ENCODE measurements at regions not wholly inside any gene's neighbourhood (a gene's known extent, or its start where the extent isn't known, plus 50 kb on each side); places are given as distances from the start of the nearest gene placed in this dataset.

- Histone ChIP-seq H3K27ac (ENCODE audit: low read depth, low read length, poor library complexity, severe bottlenecking) (no peak overlapping the region), H4K20me1 (ENCODE audit: insufficient read depth, low read length) (no peaks in the 10 kb centered on the region), H2AFZ (ENCODE audit: low read length) (no peak overlapping the region), H3K4me2 (ENCODE audit: low read length) (no peak overlapping the region), H3K4me3 (ENCODE audit: low read depth, low read length, poor library complexity, severe bottlenecking) (no peak overlapping the region), H3K27me3 (ENCODE audit: insufficient read depth, low read length) (no peaks in the 10 kb centered on the region), H3K36me3 (ENCODE audit: insufficient read depth, low read length) (no peaks in the 10 kb centered on the region), H3K9me3 (ENCODE audit: low read length) (no peaks in the 10 kb centered on the region), H3F3A (ENCODE audit: insufficient read depth, low read length) (no peaks in the 10 kb centered on the region), H3K4me1 (ENCODE audit: insufficient read depth, low read length, severe bottlenecking) (no peaks in the 10 kb centered on the region), H3K79me2 (ENCODE audit: insufficient read depth, low read length) (no peaks in the 10 kb centered on the region), H3K9me2 (ENCODE audit: low read depth, low read length) (no peaks in the 10 kb centered on the region), H3K9ac (ENCODE audit: low read length) (no peak overlapping the region)
- TF ChIP-seq CTCF (IDR thresholded peaks at IDR 0.05; ENCODE audit: low read length) = no peak
- no peak for TF ChIP-seq EZH2 (IDR thresholded peaks at IDR 0.05; ENCODE audit: borderline replicate concordance, low read length)
Observed at GRCh38 chr10:130723704-130724103, 587.5 kb downstream of the GLRX3 start.

DNA sequence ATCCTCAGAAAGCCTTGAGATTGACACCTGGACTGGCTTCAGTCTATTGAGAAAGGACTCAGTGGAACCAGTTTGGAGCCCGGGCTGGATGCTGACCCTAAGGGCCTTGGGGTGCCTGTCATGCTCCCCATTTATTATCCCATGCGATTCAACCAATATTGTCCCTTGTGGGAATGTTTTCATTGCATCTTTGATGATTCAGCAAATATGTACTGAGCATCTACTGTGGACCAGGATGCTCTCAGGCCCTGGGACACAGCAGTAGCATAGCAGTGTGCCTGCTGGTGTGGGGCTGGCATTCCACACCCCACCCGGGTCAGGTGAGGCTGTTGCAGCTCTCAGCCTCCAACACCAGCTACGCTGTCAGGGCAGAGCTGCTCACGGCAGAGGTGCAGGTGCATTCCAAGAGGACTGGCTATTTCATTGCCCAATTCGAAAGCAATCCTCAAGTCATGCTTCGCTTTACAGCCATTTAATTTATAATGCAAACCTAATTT is 586.0 kb downstream of the TCERG1L start:
- Histone ChIP-seq H3K9me3 (ENCODE audit: low read length) (no peaks in the 10 kb centered on the region), H2AFZ (ENCODE audit: low read length) (no peak overlapping the region), H3K36me3 (ENCODE audit: insufficient read depth, low read length) (no peaks in the 10 kb centered on the region), H3K4me3 (ENCODE audit: low read depth, low read length, poor library complexity, severe bottlenecking) (no peak overlapping the region), H3K27ac (ENCODE audit: low read depth, low read length, poor library complexity, severe bottlenecking) (no peak overlapping the region), H3K4me2 (ENCODE audit: low read length) (no peak overlapping the region), H4K20me1 (ENCODE audit: insufficient read depth, low read length) (no peaks in the 10 kb centered on the region), H3K9me2 (ENCODE audit: low read depth, low read length) (no peaks in the 10 kb centered on the region), H3K9ac (ENCODE audit: low read length) (no peak overlapping the region), H3K27me3 (ENCODE audit: insufficient read depth, low read length) (no peaks in the 10 kb centered on the region), H3K79me2 (ENCODE audit: insufficient read depth, low read length) (no peaks in the 10 kb centered on the region), H3K4me1 (ENCODE audit: insufficient read depth, low read length, severe bottlenecking) (no peaks in the 10 kb centered on the region), H3F3A (ENCODE audit: insufficient read depth, low read length) (no peaks in the 10 kb centered on the region)
- TF ChIP-seq CTCF (IDR thresholded peaks at IDR 0.05; ENCODE audit: low read length) = no peak
- no peak for TF ChIP-seq EZH2 (IDR thresholded peaks at IDR 0.05; ENCODE audit: borderline replicate concordance, low read length)

DNA sequence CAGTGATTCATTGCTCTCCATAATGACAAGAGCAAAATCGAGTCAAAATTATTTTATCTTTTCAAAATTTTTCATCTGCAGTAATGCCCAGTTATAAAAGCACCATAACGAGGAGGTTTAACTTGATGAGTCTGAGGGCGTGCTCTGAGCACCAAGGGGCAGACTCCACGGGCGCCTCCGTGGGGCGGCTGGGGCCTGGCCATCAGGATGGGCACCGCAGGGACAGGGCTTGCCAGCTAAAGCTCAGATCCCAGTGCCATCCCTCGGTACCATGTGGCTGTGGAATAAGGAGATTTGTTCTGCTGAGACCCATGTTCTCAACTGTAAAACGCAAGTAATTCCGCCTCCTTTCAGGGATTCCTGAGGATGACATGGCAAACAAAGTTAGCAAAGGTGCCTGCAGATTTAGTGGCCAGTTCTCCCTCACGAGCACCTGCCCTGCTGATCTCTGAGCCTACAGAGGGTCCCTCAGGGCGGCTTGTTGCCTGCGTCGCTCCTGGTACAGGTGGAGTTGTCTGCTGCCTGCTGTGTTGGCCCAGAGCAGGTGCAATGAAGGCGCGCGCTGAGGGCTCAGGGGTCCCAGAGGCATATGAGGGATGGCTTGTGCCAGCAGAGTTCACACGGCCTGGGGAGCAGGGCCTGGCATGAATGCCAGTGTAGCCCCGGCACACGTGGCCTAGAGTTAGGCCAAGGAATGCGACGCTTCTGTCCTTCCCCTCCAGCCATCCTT is 584.4 kb downstream of the TCERG1L start:
- Histone ChIP-seq H3F3A (ENCODE audit: insufficient read depth, low read length) (no peaks in the 10 kb centered on the region), H3K4me1 (ENCODE audit: insufficient read depth, low read length, severe bottlenecking) (no peaks in the 10 kb centered on the region), H3K4me3 (ENCODE audit: low read depth, low read length, poor library complexity, severe bottlenecking) (no peak overlapping the region), H3K36me3 (ENCODE audit: insufficient read depth, low read length) (no peaks in the 10 kb centered on the region), H3K4me2 (ENCODE audit: low read length) (no peak overlapping the region), H3K27me3 (ENCODE audit: insufficient read depth, low read length) (no peaks in the 10 kb centered on the region), H3K79me2 (ENCODE audit: insufficient read depth, low read length) (no peaks in the 10 kb centered on the region), H3K27ac (ENCODE audit: low read depth, low read length, poor library complexity, severe bottlenecking) (no peak overlapping the region), H3K9ac (ENCODE audit: low read length) (no peak overlapping the region), H3K9me3 (ENCODE audit: low read length) (no peaks in the 10 kb centered on the region), H4K20me1 (ENCODE audit: insufficient read depth, low read length) (no peaks in the 10 kb centered on the region), H3K9me2 (ENCODE audit: low read depth, low read length) (no peaks in the 10 kb centered on the region), H2AFZ (ENCODE audit: low read length) (no peak overlapping the region)
- TF ChIP-seq EZH2 (IDR thresholded peaks at IDR 0.05; ENCODE audit: borderline replicate concordance, low read length) (no peak), CTCF (IDR thresholded peaks at IDR 0.05; ENCODE audit: low read length) (no peak)
